Breast epithelium (tissue), 3 donors: ENCODE measurements at regions not wholly inside any gene's neighbourhood (a gene's known extent, or its start where the extent isn't known, plus 50 kb on each side); places are given as distances from the start of the nearest gene placed in this dataset.

ENCODE experiments used
- CTCF ChIP-seq, 3 donors: fragments of 450-650 bp; IDR thresholded peaks; one replicate each; pipeline ENCODE4 v1.5.1; 2016 to 2017; ENCODE audit warnings: antibody characterized with exemption in 3 of 3, mild to moderate bottlenecking in 3 of 3, moderate library complexity in 3 of 3
- POLR2A ChIP-seq: fragments of 450-650 bp; IDR thresholded peaks from one replicate; pipeline ENCODE4 v1.6.1; 2016; ENCODE audit warnings: antibody characterized with exemption, mild to moderate bottlenecking, moderate library complexity

GRCh38 chr18:30350263-30350662, 692.3 kb downstream of the DSC3 start:
- TF ChIP-seq CTCF (IDR thresholded peaks at IDR 0.05) (no peak), POLR2A (no peak)
